ENCODE measurements at regions not wholly inside any gene's neighbourhood (a gene's known extent, or its start where the extent isn't known, plus 50 kb on each side); places are given as distances from the start of the nearest gene placed in this dataset.

DNA sequence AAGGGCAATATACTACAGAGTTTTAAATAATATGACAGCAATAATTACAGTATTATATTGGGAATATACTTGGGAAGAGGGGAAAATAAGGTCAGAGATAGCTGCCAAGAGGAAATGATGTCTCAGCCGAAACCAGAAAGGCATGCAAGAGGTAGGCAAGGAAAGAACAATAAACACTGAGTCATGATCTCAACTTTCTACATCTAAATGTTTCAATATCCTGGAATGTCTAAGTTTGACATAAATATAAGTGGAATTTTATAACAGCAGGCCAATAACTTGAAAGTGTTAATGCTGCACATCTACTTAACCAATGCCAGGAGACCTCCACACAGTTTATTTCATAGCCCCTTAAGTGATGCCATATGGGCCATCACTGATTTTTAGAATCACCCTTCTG, 99.8 kb upstream of the CPNE4 start:
- TF ChIP-seq, protein P1, sequence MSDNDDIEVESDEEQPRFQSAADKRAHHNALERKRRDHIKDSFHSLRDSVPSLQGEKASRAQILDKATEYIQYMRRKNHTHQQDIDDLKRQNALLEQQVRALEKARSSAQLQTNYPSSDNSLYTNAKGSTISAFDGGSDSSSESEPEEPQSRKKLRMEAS (IDR thresholded peaks at IDR 0.05): peak; percentile 51; the same call in 1 of the 2 replicates
- TF ChIP-seq POLR2A (IDR thresholded peaks at IDR 0.05; ENCODE audit: low read length) (no peak), CHD4 (IDR thresholded peaks at IDR 0.05; ENCODE audit: borderline replicate concordance) (no peak), ZFP36 (IDR thresholded peaks at IDR 0.05; ENCODE audit: borderline replicate concordance, partially characterized antibody) (no peak), KDM1A (IDR thresholded peaks at IDR 0.05; ENCODE audit: low read depth) (no peak), JUN (IDR thresholded peaks at IDR 0.05) (peak; percentile 44 to 45; a peak in 2 of 5 replicates), ESRRA (IDR thresholded peaks at IDR 0.05; ENCODE audit: borderline replicate concordance, low read length) (no peak), POLR2AphosphoS2 (conservative IDR thresholded peaks at IDR 0.05; ENCODE audit: low read length) (no peak), EP300 (IDR thresholded peaks at IDR 0.05) (peak; percentile 54 to 76; a peak in 2 of 5 replicates), ZNF302 (CRISPR knock-in tag; IDR thresholded peaks at IDR 0.05) (no peak), RNF2 (IDR thresholded peaks at IDR 0.05; ENCODE audit: borderline replicate concordance, low read depth) (no peak)
- TF ChIP-seq, protein P2, sequence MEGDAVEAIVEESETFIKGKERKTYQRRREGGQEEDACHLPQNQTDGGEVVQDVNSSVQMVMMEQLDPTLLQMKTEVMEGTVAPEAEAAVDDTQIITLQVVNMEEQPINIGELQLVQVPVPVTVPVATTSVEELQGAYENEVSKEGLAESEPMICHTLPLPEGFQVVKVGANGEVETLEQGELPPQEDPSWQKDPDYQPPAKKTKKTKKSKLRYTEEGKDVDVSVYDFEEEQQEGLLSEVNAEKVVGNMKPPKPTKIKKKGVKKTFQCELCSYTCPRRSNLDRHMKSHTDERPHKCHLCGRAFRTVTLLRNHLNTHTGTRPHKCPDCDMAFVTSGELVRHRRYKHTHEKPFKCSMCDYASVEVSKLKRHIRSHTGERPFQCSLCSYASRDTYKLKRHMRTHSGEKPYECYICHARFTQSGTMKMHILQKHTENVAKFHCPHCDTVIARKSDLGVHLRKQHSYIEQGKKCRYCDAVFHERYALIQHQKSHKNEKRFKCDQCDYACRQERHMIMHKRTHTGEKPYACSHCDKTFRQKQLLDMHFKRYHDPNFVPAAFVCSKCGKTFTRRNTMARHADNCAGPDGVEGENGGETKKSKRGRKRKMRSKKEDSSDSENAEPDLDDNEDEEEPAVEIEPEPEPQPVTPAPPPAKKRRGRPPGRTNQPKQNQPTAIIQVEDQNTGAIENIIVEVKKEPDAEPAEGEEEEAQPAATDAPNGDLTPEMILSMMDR (IDR thresholded peaks at IDR 0.05): no peak
- TF ChIP-seq, protein P3, sequence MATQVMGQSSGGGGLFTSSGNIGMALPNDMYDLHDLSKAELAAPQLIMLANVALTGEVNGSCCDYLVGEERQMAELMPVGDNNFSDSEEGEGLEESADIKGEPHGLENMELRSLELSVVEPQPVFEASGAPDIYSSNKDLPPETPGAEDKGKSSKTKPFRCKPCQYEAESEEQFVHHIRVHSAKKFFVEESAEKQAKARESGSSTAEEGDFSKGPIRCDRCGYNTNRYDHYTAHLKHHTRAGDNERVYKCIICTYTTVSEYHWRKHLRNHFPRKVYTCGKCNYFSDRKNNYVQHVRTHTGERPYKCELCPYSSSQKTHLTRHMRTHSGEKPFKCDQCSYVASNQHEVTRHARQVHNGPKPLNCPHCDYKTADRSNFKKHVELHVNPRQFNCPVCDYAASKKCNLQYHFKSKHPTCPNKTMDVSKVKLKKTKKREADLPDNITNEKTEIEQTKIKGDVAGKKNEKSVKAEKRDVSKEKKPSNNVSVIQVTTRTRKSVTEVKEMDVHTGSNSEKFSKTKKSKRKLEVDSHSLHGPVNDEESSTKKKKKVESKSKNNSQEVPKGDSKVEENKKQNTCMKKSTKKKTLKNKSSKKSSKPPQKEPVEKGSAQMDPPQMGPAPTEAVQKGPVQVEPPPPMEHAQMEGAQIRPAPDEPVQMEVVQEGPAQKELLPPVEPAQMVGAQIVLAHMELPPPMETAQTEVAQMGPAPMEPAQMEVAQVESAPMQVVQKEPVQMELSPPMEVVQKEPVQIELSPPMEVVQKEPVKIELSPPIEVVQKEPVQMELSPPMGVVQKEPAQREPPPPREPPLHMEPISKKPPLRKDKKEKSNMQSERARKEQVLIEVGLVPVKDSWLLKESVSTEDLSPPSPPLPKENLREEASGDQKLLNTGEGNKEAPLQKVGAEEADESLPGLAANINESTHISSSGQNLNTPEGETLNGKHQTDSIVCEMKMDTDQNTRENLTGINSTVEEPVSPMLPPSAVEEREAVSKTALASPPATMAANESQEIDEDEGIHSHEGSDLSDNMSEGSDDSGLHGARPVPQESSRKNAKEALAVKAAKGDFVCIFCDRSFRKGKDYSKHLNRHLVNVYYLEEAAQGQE (IDR thresholded peaks at IDR 0.05): no peak

All from A549 (cell line).